ENCODE measurements at regions not wholly inside any gene's neighbourhood (a gene's known extent, or its start where the extent isn't known, plus 50 kb on each side); places are given as distances from the start of the nearest gene placed in this dataset.

GRCh38 chr20:57788936-57789613 lies 79.3 kb upstream of the PMEPA1 start:
- Mint-ChIP-seq H3K4me1 (no peaks in the 10 kb centered on the region), H3K4me3 (no peak overlapping the region), H3K9me3 (no peaks in the 10 kb centered on the region), H3K27me3 (peaks cover 5% of the 10 kb centered on the region), H3K36me3 (ENCODE audit: low read depth) (no peaks in the 10 kb centered on the region), H3K27ac (no peak overlapping the region)
- DNase-seq (no peak), ATAC-seq (no peak)

GRCh38 chr20:57787990-57788781 lies 78.4 kb upstream of the PMEPA1 start:
- Mint-ChIP-seq H3K27ac (no peak overlapping the region), H3K36me3 (ENCODE audit: low read depth) (no peaks in the 10 kb centered on the region)

GRCh38 chr20:57787151-57787989 lies 77.6 kb upstream of the PMEPA1 start:
- H3K27me3 Mint-ChIP-seq = peaks cover 5% of the 10 kb centered on the region
- no peaks in the 10 kb centered on the region for H3K36me3 Mint-ChIP-seq (ENCODE audit: low read depth)
- DNase-seq (no peak), ATAC-seq (no peak)
- H3K9me3 Mint-ChIP-seq = no peaks in the 10 kb centered on the region
- H3K4me3 Mint-ChIP-seq = no peak overlapping the region
- no peaks in the 10 kb centered on the region for H3K4me1 Mint-ChIP-seq
- H3K27ac Mint-ChIP-seq = no peak overlapping the region

More at GRCh38 chr20:57787990-57788781, 78.4 kb upstream of the PMEPA1 start:
- ATAC-seq (no peak), DNase-seq (no peak)
- Mint-ChIP-seq H3K9me3 (no peaks in the 10 kb centered on the region), H3K4me3 (no peak overlapping the region), H3K27me3 (peaks cover 5% of the 10 kb centered on the region), H3K4me1 (no peaks in the 10 kb centered on the region)

- no peaks in the 10 kb centered on the region for H3K9me3 Mint-ChIP-seq
- ATAC-seq = no peak
Observed at GRCh38 chr20:57786304-57786932, 76.6 kb upstream of the PMEPA1 start.

GRCh38 chr20:57785720-57786119 lies 75.9 kb upstream of the PMEPA1 start:
- no peak for ATAC-seq
- H3K9me3 Mint-ChIP-seq = no peaks in the 10 kb centered on the region
- no peak for DNase-seq
- H3K27me3 Mint-ChIP-seq = peaks cover 9% of the 10 kb centered on the region
- no peaks in the 10 kb centered on the region for H3K4me1 Mint-ChIP-seq
- H3K4me3 Mint-ChIP-seq = no peak overlapping the region
- H3K27ac Mint-ChIP-seq = no peak overlapping the region
- H3K36me3 Mint-ChIP-seq (ENCODE audit: low read depth) = no peaks in the 10 kb centered on the region

More at GRCh38 chr20:57786304-57786932, 76.6 kb upstream of the PMEPA1 start:
- no peak overlapping the region for H3K27ac Mint-ChIP-seq
- H3K27me3 Mint-ChIP-seq = peaks cover 5% of the 10 kb centered on the region
- DNase-seq = no peak
- H3K36me3 Mint-ChIP-seq (ENCODE audit: low read depth) = no peaks in the 10 kb centered on the region
- no peak overlapping the region for H3K4me3 Mint-ChIP-seq
- no peaks in the 10 kb centered on the region for H3K4me1 Mint-ChIP-seq

GRCh38 chr20:57785061-57785460 lies 75.2 kb upstream of the PMEPA1 start:
- no peaks in the 10 kb centered on the region for H3K4me1 Mint-ChIP-seq
- H3K4me3 Mint-ChIP-seq = no peak overlapping the region
- no peaks in the 10 kb centered on the region for H3K36me3 Mint-ChIP-seq (ENCODE audit: low read depth)
- no peak overlapping the region for H3K27ac Mint-ChIP-seq
- peaks cover 9% of the 10 kb centered on the region for H3K27me3 Mint-ChIP-seq
- DNase-seq (no peak), ATAC-seq (no peak)
- no peaks in the 10 kb centered on the region for H3K9me3 Mint-ChIP-seq

- Mint-ChIP-seq H3K36me3 (ENCODE audit: low read depth) (no peaks in the 10 kb centered on the region), H3K27me3 (peaks cover 9% of the 10 kb centered on the region), H3K27ac (no peak overlapping the region), H3K4me1 (no peaks in the 10 kb centered on the region), H3K9me3 (no peaks in the 10 kb centered on the region), H3K4me3 (no peak overlapping the region)
- no peak for ATAC-seq
- DNase-seq = no peak
Observed at GRCh38 chr20:57783956-57784837, 74.4 kb upstream of the PMEPA1 start.

GRCh38 chr20:57783196-57783595 lies 73.4 kb upstream of the PMEPA1 start:
- H3K4me1 Mint-ChIP-seq = no peaks in the 10 kb centered on the region
- no peak for DNase-seq
- H3K9me3 Mint-ChIP-seq = no peaks in the 10 kb centered on the region
- no peak overlapping the region for H3K27ac Mint-ChIP-seq
- no peak for ATAC-seq
- peaks cover 9% of the 10 kb centered on the region for H3K27me3 Mint-ChIP-seq
- H3K36me3 Mint-ChIP-seq (ENCODE audit: low read depth) = no peaks in the 10 kb centered on the region
- no peak overlapping the region for H3K4me3 Mint-ChIP-seq

GRCh38 chr20:57782631-57783041 lies 72.8 kb upstream of the PMEPA1 start:
- H3K4me3 Mint-ChIP-seq = no peak overlapping the region
- H3K27ac Mint-ChIP-seq = no peak overlapping the region
- H3K36me3 Mint-ChIP-seq (ENCODE audit: low read depth) = no peaks in the 10 kb centered on the region
- H3K4me1 Mint-ChIP-seq = no peaks in the 10 kb centered on the region
- no peak for DNase-seq
- peaks cover 9% of the 10 kb centered on the region for H3K27me3 Mint-ChIP-seq
- H3K9me3 Mint-ChIP-seq = no peaks in the 10 kb centered on the region
- no peak for ATAC-seq

GRCh38 chr20:57781901-57782300 lies 72.1 kb upstream of the PMEPA1 start:
- Mint-ChIP-seq H3K4me1 (no peaks in the 10 kb centered on the region), H3K36me3 (ENCODE audit: low read depth) (no peaks in the 10 kb centered on the region), H3K4me3 (no peak overlapping the region), H3K27ac (no peak overlapping the region), H3K9me3 (no peaks in the 10 kb centered on the region), H3K27me3 (peaks cover 6% of the 10 kb centered on the region)
- no peak for ATAC-seq
- DNase-seq = no peak

GRCh38 chr20:57780906-57781305 lies 71.1 kb upstream of the PMEPA1 start:
- ATAC-seq = no peak
- peaks cover 6% of the 10 kb centered on the region for H3K27me3 Mint-ChIP-seq
- DNase-seq = no peak
- no peaks in the 10 kb centered on the region for H3K36me3 Mint-ChIP-seq (ENCODE audit: low read depth)
- H3K9me3 Mint-ChIP-seq = no peaks in the 10 kb centered on the region
- H3K4me3 Mint-ChIP-seq = no peak overlapping the region
- no peak overlapping the region for H3K27ac Mint-ChIP-seq
- no peaks in the 10 kb centered on the region for H3K4me1 Mint-ChIP-seq

- H3K27me3 Mint-ChIP-seq = peaks cover 6% of the 10 kb centered on the region
- H3K4me3 Mint-ChIP-seq = no peak overlapping the region
- no peak for ATAC-seq
- H3K27ac Mint-ChIP-seq = no peak overlapping the region
- DNase-seq = no peak
- no peaks in the 10 kb centered on the region for H3K9me3 Mint-ChIP-seq
- H3K4me1 Mint-ChIP-seq = no peaks in the 10 kb centered on the region
- no peaks in the 10 kb centered on the region for H3K36me3 Mint-ChIP-seq (ENCODE audit: low read depth)
Observed at GRCh38 chr20:57780398-57780797, 70.6 kb upstream of the PMEPA1 start.

- ATAC-seq = no peak
- no peak overlapping the region for H3K4me3 Mint-ChIP-seq
- no peaks in the 10 kb centered on the region for H3K36me3 Mint-ChIP-seq (ENCODE audit: low read depth)
- no peaks in the 10 kb centered on the region for H3K4me1 Mint-ChIP-seq
- no peaks in the 10 kb centered on the region for H3K9me3 Mint-ChIP-seq
- H3K27ac Mint-ChIP-seq = no peak overlapping the region
- no peak for DNase-seq
- H3K27me3 Mint-ChIP-seq = peaks cover 6% of the 10 kb centered on the region
Observed at GRCh38 chr20:57779401-57780003, 69.7 kb upstream of the PMEPA1 start.

Measured in activated naive CD8-positive, alpha-beta T cell treated with anti-CD3 and anti-CD28 coated beads, Interleukin-2, amount 50 U/mL, for 24 hours (primary cell).